Spleen (tissue), 7 donors: ENCODE measurements at regions not wholly inside any gene's neighbourhood (a gene's known extent, or its start where the extent isn't known, plus 50 kb on each side); places are given as distances from the start of the nearest gene placed in this dataset.

ENCODE experiments used
- CTCF ChIP-seq, 11 experiments: fragments of 200-600 bp in 7 of 11; fragments of 450-650 bp in 4 of 11; sonication (generic) in 4 of 11; IDR thresholded peaks in 8 of 11; conservative IDR thresholded peaks in 3 of 11; 1 replicate in 7 of 11; 2 replicates in 4 of 11; pipeline versions ENCODE4 v1.4.0 to v1.8.0; 2016 to 2021; ENCODE audit warnings: antibody characterized with exemption in 11 of 11, inconsistent platforms in 4 of 11, mild to moderate bottlenecking in 1 of 11
- POLR2A ChIP-seq, 3 donors: fragments of 450-650 bp; IDR thresholded peaks; one replicate each; pipeline ENCODE4 v1.5.1; 2017; ENCODE audit warnings: antibody characterized with exemption in 3 of 3, mild to moderate bottlenecking in 1 of 3
- donor health status: DM: no; HTN: no; CAD: no; lungs with moderate emphysema.
- donor health status: DM: no; HTN: no; CAD: no.
- donor health status: DM: no; HTN: no; CAD: no.

DNA sequence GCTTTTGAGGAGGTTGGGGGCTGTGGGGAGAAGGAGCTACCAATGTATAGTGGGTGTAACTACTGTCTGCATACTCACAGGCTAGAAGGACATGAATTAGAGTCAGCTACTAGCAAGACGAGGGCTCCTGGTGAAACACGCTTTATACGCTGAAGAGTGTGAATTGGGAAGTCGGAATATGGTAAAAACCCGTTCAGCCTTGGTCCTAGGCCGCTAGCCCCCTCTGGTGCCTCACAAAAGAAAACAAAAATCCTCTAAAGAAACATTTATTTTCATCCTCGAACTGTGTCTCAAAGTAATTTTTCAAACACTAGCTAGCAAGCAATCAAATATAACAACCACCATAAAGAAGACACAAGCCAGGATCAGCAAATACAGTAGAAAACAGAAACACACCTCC lies 338.1 kb upstream of the SEMA3C start:
- peak in 2 of 11 experiments; percentile 11 to 15 for TF ChIP-seq CTCF (IDR thresholded peaks at IDR 0.05 in 8 of 11, conservative IDR thresholded peaks at IDR 0.05 in 3 of 11)
- TF ChIP-seq POLR2A (IDR thresholded peaks at IDR 0.05) = no peak
